ENCODE measurements at regions not wholly inside any gene's neighbourhood (a gene's known extent, or its start where the extent isn't known, plus 50 kb on each side); places are given as distances from the start of the nearest gene placed in this dataset.

- Histone ChIP-seq H2AFZ (ENCODE audit: insufficient read depth, low read depth, low read length, poor library complexity, severe bottlenecking) (no peak overlapping the region), H4K20me1 (ENCODE audit: insufficient read depth, low read length) (no peaks in the 10 kb centered on the region), H3K27ac (ENCODE audit: low read depth in 1 of 2, low read length in 2 of 2) (no peak overlapping the region), H3K27me3 (ENCODE audit: control insufficient read depth in 2 of 2, insufficient read depth in 2 of 2, low read length in 2 of 2) (no peaks in the 10 kb centered on the region), H3K4me1 (ENCODE audit: control insufficient read depth in 1 of 2, insufficient read depth in 2 of 2, low read length in 2 of 2) (peaks cover 0 to 3% of the 10 kb centered on the region in 2 donors), H3K4me2 (replicated peaks; ENCODE audit: extremely low read depth, low read length, poor library complexity, severe bottlenecking) (no peak overlapping the region), H3K9me3 (replicated peaks in 1 of 2; ENCODE audit: control insufficient read depth in 1 of 2, insufficient read depth in 1 of 2, low read length in 2 of 2) (no peaks in the 10 kb centered on the region), H3K79me2 (ENCODE audit: insufficient read depth, low read length) (no peaks in the 10 kb centered on the region), H3K36me3 (replicated peaks in 1 of 2; ENCODE audit: control insufficient read depth in 1 of 2, insufficient read depth in 2 of 2, low read length in 2 of 2) (no peaks in the 10 kb centered on the region), H3K4me3 (replicated peaks in 1 of 3; ENCODE audit: low read depth in 2 of 3, low read length in 3 of 3) (no peak overlapping the region), H3K9ac (ENCODE audit: insufficient read depth, low read length, poor library complexity, severe bottlenecking) (no peak overlapping the region)
- Mint-ChIP-seq H3K9me3 (no peaks in the 10 kb centered on the region), H3K4me1 (peaks cover 7% of the 10 kb centered on the region), H3K27me3 (ENCODE audit: low read depth in 3 of 3) (peaks cover 0 to 7% (median 6%) of the 10 kb centered on the region in 3 donors), H3K36me3 (no peaks in the 10 kb centered on the region), H3K27ac (no peak overlapping the region), H3K4me3 (no peak overlapping the region)
- DNase-seq: no peak
- 85% methylated on average over 2 of the region's 2 CpGs for WGBS (ENCODE audit: insufficient coverage)
- intact Hi-C loops (cut with micrococcal nuclease): no loop called here
- TF ChIP-seq CTCF (IDR thresholded peaks at IDR 0.05): no peak
Observed at GRCh38 chr1:209526137-209526536, 57.4 kb upstream of the CAMK1G start.

GRCh38 chr1:209527372-209527771, 56.1 kb upstream of the CAMK1G start:
- Mint-ChIP-seq H3K27ac (no peak overlapping the region), H3K27me3 (ENCODE audit: low read depth in 3 of 3) (peaks cover 0 to 9% (median 5%) of the 10 kb centered on the region in 3 donors), H3K9me3 (no peaks in the 10 kb centered on the region), H3K4me3 (no peak overlapping the region), H3K36me3 (no peaks in the 10 kb centered on the region), H3K4me1 (peaks cover 7% of the 10 kb centered on the region)
- H3K27me3 ChIP-seq (ENCODE audit: control insufficient read depth in 2 of 2, insufficient read depth in 2 of 2, low read length in 2 of 2): no peaks in the 10 kb centered on the region
- no peaks in the 10 kb centered on the region for H4K20me1 ChIP-seq (ENCODE audit: insufficient read depth, low read length)
- TF ChIP-seq CTCF (IDR thresholded peaks at IDR 0.05): no peak
- no peak overlapping the region for H3K9ac ChIP-seq (ENCODE audit: insufficient read depth, low read length, poor library complexity, severe bottlenecking)
- intact Hi-C loops (cut with micrococcal nuclease): no loop called here
- H2AFZ ChIP-seq (ENCODE audit: insufficient read depth, low read depth, low read length, poor library complexity, severe bottlenecking): no peak overlapping the region
- no peaks in the 10 kb centered on the region for H3K79me2 ChIP-seq (ENCODE audit: insufficient read depth, low read length)
- DNase-seq: no peak
- no CpG with 5 or more reads among the region's 2 CpGs for WGBS (ENCODE audit: insufficient coverage)
- no peak overlapping the region for H3K4me2 ChIP-seq (replicated peaks; ENCODE audit: extremely low read depth, low read length, poor library complexity, severe bottlenecking)
- no peak overlapping the region for H3K27ac ChIP-seq (ENCODE audit: low read depth in 1 of 2, low read length in 2 of 2)
- H3K36me3 ChIP-seq (replicated peaks in 1 of 2; ENCODE audit: control insufficient read depth in 1 of 2, insufficient read depth in 2 of 2, low read length in 2 of 2): no peaks in the 10 kb centered on the region
- H3K9me3 ChIP-seq (replicated peaks in 1 of 2; ENCODE audit: control insufficient read depth in 1 of 2, insufficient read depth in 1 of 2, low read length in 2 of 2): no peaks in the 10 kb centered on the region
- peaks cover 0 to 3% of the 10 kb centered on the region in 2 donors for H3K4me1 ChIP-seq (ENCODE audit: control insufficient read depth in 1 of 2, insufficient read depth in 2 of 2, low read length in 2 of 2)
- H3K4me3 ChIP-seq (replicated peaks in 1 of 3; ENCODE audit: low read depth in 2 of 3, low read length in 3 of 3): no peak overlapping the region
